NOMO-1 treated with DMSO at 0.1 percent for 48 hours (cell line): ENCODE measurements at regions not wholly inside any gene's neighbourhood (a gene's known extent, or its start where the extent isn't known, plus 50 kb on each side); places are given as distances from the start of the nearest gene placed in this dataset.

Source experiments
- DNase-seq: peaks from one replicate; lab custom pipeline; 2025; ENCODE audit not compliant: unreplicated experiment; lab: John Stamatoyannopoulos, UW

- DNase-seq: no peak
These were observed 161.0 kb downstream of the SPATA31D1 start for GRCh38 chr9:82149501-82149946.

GRCh38 chr9:82152181-82152580 is 163.6 kb downstream of the SPATA31D1 start:
- DNase-seq: no peak

- DNase-seq: no peak
These were observed 164.5 kb downstream of the SPATA31D1 start for GRCh38 chr9:82153032-82153431.

GRCh38 chr9:82154573-82154972 is 166.0 kb downstream of the SPATA31D1 start:
- no peak for DNase-seq

GRCh38 chr9:82161876-82162275 is 173.3 kb downstream of the SPATA31D1 start:
- no peak for DNase-seq

- DNase-seq: no peak
These were observed 175.6 kb downstream of the SPATA31D1 start for GRCh38 chr9:82164159-82164558.

GRCh38 chr9:82167296-82167695 is 178.7 kb downstream of the SPATA31D1 start:
- DNase-seq: no peak

GRCh38 chr9:82168585-82168984 is 180.0 kb downstream of the SPATA31D1 start:
- DNase-seq: no peak

- DNase-seq: no peak
These were observed 182.3 kb downstream of the SPATA31D1 start for GRCh38 chr9:82170866-82171265.

GRCh38 chr9:82171271-82171670 is 182.7 kb downstream of the SPATA31D1 start:
- no peak for DNase-seq

- DNase-seq: no peak
These were observed 192.1 kb downstream of the SPATA31D1 start for GRCh38 chr9:82180711-82181110.

- DNase-seq: no peak
These were observed 194.7 kb downstream of the SPATA31D1 start for GRCh38 chr9:82183181-82183860.

GRCh38 chr9:82184524-82184923 is 196.0 kb downstream of the SPATA31D1 start:
- no peak for DNase-seq

- DNase-seq: no peak
These were observed 200.2 kb downstream of the SPATA31D1 start for GRCh38 chr9:82188817-82189216.

- no peak for DNase-seq
These were observed 202.7 kb downstream of the SPATA31D1 start for GRCh38 chr9:82191082-82191770.

GRCh38 chr9:82192211-82192610 is 203.6 kb downstream of the SPATA31D1 start:
- no peak for DNase-seq

GRCh38 chr9:82196622-82197441 is 208.3 kb downstream of the SPATA31D1 start:
- no peak for DNase-seq

GRCh38 chr9:82201196-82201595 is 212.6 kb downstream of the SPATA31D1 start:
- no peak for DNase-seq

GRCh38 chr9:82202808-82203207 is 214.2 kb downstream of the SPATA31D1 start:
- DNase-seq: no peak

GRCh38 chr9:82206490-82206889 is 217.9 kb downstream of the SPATA31D1 start:
- DNase-seq: no peak

GRCh38 chr9:82206946-82207345 is 218.4 kb downstream of the SPATA31D1 start:
- no peak for DNase-seq
